ENCODE measurements at regions not wholly inside any gene's neighbourhood (a gene's known extent, or its start where the extent isn't known, plus 50 kb on each side); places are given as distances from the start of the nearest gene placed in this dataset.

DNA sequence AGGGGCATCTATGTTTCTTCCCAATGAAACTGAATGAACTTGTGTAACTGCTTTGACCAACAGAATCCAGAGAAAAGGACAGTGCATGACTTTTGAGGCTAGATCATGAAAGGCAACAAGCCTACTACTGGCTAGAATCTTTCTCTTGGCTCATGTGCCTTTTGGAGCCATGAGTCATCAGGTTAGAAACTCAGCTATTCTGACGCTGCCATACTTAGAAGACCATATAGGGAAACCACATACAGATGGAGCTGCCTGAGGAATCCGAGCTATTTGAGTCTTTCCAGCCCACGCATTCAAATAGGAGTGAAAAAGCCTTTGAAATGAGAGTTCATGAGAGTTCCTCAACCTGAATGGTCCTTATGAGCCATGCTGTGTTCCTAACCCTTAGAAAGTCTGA, 738.5 kb upstream of the CHRM3 start:
- no peak overlapping the region for H3K4me3 ChIP-seq (ENCODE audit: low read depth, low read length)
- TF ChIP-seq, protein P1, sequence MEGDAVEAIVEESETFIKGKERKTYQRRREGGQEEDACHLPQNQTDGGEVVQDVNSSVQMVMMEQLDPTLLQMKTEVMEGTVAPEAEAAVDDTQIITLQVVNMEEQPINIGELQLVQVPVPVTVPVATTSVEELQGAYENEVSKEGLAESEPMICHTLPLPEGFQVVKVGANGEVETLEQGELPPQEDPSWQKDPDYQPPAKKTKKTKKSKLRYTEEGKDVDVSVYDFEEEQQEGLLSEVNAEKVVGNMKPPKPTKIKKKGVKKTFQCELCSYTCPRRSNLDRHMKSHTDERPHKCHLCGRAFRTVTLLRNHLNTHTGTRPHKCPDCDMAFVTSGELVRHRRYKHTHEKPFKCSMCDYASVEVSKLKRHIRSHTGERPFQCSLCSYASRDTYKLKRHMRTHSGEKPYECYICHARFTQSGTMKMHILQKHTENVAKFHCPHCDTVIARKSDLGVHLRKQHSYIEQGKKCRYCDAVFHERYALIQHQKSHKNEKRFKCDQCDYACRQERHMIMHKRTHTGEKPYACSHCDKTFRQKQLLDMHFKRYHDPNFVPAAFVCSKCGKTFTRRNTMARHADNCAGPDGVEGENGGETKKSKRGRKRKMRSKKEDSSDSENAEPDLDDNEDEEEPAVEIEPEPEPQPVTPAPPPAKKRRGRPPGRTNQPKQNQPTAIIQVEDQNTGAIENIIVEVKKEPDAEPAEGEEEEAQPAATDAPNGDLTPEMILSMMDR (IDR thresholded peaks at IDR 0.05; ENCODE audit: control insufficient read depth, extremely low read depth, insufficient read depth) = no peak
- DNase-seq (ENCODE audit: low read depth) = no peak

DNA sequence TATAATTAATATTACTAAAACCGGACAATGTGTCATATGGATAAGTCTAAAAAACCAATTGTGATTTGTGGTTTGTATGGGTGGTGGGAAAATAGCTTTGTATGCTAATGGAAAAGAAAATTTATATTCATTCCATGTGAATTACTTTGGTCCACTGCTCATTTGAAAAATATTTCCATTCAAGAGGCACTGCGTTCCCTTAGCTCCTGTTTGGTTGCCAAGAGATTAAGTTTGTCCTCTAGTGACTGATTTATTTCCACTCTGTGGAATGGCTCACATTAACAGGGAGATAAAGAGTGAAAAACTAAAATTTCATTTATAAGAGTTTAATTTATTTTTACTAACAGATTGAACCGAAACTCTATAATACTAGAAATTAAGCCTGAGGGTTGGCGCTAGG, 744.1 kb upstream of the CHRM3 start:
- TF ChIP-seq, protein P1 (IDR thresholded peaks at IDR 0.05; ENCODE audit: control insufficient read depth, extremely low read depth, insufficient read depth) = no peak
- DNase-seq (ENCODE audit: low read depth) = no peak
- H3K4me3 ChIP-seq (ENCODE audit: low read depth, low read length) = no peak overlapping the region

DNA sequence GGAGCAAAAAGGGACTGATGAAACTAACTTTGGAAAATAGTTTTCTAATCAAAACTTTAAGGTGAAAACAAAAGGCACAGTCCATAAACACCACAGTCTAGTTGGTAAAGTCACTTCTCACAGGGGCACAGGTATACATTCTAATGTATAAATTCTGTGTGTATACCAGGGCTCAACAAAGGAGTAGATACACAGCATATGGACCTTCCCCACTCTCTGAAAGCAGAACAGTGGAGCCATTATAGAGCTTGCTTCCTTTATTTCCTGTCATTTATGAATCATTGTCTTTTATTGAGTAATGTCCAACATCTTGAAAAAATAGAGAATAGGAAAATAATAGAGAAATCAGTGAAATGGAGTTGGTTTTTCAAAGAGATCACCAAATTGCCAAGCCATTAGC, 746.5 kb upstream of the CHRM3 start:
- H3K4me3 ChIP-seq (ENCODE audit: low read depth, low read length) = no peak overlapping the region
- TF ChIP-seq, protein P1 (IDR thresholded peaks at IDR 0.05; ENCODE audit: control insufficient read depth, extremely low read depth, insufficient read depth) = no peak
- no peak for DNase-seq (ENCODE audit: low read depth)

DNA sequence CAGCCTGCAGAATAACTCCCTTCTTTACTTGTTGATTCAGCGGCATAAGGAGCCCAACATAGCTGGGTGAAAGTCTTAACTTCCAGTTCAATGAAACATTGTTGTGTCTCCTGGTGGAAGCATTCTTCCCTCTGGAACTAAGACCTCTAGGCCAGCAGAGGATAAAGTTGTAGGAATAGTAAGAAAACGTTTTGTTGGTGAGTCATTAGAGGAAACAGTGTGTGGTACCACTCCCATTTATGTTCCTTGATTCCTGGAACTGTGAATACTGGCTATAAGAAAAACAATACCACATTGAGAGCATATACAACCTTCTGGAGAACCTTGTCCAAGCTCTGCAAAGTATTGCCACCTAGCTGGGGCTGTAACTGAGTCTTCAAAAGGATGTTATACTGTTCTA, 737.4 kb upstream of the ZP4 start:
- TF ChIP-seq, protein P1 (IDR thresholded peaks at IDR 0.05; ENCODE audit: control insufficient read depth, extremely low read depth, insufficient read depth) = no peak
- no peak for DNase-seq (ENCODE audit: low read depth)
- H3K4me3 ChIP-seq (ENCODE audit: low read depth, low read length) = no peak overlapping the region

DNA sequence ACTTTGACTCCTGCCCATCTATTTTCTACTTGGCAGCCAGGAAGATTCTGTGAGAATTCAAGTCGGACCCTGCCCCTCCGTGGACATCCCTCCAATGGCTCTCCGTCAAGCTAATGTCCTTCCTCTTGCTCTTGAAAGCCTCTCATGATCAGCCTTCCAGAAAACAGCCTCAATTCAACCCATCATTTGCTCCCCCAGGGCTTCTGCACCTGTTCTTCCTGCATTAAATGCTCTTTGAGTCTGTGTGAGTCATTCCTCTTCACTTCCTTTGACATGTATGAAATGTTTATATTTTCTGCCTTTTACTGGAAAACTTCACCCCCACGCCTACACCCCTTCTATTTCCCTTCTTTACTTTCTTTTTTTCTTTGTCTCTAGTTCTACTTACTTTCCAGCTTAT, 734.1 kb upstream of the ZP4 start:
- TF ChIP-seq, protein P1 (IDR thresholded peaks at IDR 0.05; ENCODE audit: control insufficient read depth, extremely low read depth, insufficient read depth) = no peak
- H3K4me3 ChIP-seq (ENCODE audit: low read depth, low read length) = no peak overlapping the region
- DNase-seq (ENCODE audit: low read depth) = no peak

DNA sequence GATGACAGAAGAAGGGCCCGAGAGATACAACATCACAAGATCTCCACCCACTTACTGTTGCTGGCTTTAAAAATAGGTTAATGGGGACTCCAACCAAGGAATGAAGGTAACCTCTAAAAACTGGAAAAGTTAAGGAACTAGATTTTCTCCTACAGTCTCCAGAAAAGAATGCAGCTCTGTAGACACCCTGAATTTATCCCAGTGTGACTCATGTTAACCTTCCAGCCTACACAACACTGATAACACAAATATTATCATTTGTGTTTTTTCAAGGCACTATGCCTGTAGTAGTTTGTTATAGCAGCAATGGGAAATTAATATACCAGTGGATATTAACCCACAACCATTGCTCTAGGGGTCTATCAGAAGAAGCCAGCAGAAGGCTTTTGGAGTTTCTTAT, 730.7 kb upstream of the ZP4 start:
- TF ChIP-seq, protein P1 (IDR thresholded peaks at IDR 0.05; ENCODE audit: control insufficient read depth, extremely low read depth, insufficient read depth) = no peak
- no peak overlapping the region for H3K4me3 ChIP-seq (ENCODE audit: low read depth, low read length)
- DNase-seq (ENCODE audit: low read depth) = no peak

DNA sequence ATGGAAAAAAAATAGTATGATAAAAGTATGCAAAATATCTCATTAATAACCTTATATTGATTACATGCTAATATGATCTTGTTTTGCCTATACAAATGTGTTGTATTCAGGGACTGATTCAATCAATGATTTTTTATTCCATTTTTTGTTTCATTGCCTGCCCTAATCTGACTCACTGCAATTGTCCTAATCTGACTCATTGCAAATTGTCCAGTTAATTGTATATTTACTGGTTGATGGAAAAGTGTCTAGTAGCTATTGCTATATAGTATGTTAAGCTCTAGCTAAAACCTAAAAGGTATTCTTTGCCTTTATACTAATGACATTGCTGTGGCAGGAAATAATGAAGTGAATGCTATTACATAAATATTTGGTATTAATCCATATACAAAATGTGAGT, 728.9 kb upstream of the ZP4 start:
- TF ChIP-seq, protein P1 (IDR thresholded peaks at IDR 0.05; ENCODE audit: control insufficient read depth, extremely low read depth, insufficient read depth) = no peak
- H3K4me3 ChIP-seq (ENCODE audit: low read depth, low read length) = no peak overlapping the region
- no peak for DNase-seq (ENCODE audit: low read depth)
